ENCODE measurements at regions not wholly inside any gene's neighbourhood (a gene's known extent, or its start where the extent isn't known, plus 50 kb on each side); places are given as distances from the start of the nearest gene placed in this dataset.

DNA sequence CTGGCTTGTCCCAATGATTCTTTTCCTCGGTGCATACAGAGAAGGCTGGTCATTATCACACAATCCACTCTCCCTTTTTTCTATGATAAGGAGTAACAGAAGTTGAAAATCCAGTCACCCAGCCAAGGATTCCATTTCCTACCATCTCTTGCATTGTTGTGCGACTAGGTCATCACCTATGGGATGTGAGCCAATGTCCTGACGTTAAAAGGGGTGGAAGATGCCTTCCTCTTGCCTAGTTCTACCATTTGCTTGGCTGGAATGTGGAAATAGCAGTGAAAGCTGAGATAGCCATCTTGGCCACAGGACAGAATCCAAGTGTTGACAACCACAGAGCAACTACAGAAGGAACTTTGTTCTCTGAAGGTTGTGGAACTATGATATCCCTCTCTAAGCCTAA is 132.2 kb upstream of the KIT start:
- Histone ChIP-seq H2AFZ (ENCODE audit: insufficient read depth, low read depth, low read length, poor library complexity, severe bottlenecking) (no peak overlapping the region), H3K36me3 (replicated peaks in 1 of 2; ENCODE audit: control extremely low read depth in 1 of 2, control insufficient read depth in 1 of 2, extremely low read depth in 1 of 2, insufficient read depth in 2 of 2, low read length in 1 of 2) (no peaks in the 10 kb centered on the region), H3K27me3 (replicated peaks in 1 of 4; ENCODE audit: control extremely low read depth in 1 of 4, control insufficient read depth in 3 of 4, insufficient read depth in 4 of 4, low read length in 3 of 4) (peaks cover 0 to 3% (median 1%) of the 10 kb centered on the region in 4 experiments), H4K20me1 (ENCODE audit: control insufficient read depth, insufficient read depth, low read length, poor library complexity, severe bottlenecking) (no peaks in the 10 kb centered on the region), H3K4me2 (replicated peaks; ENCODE audit: low read depth, low read length, poor library complexity, severe bottlenecking) (no peak overlapping the region), H3K4me3 (ENCODE audit: control extremely low read depth in 1 of 5, extremely low read depth in 1 of 5, insufficient read depth in 1 of 5, low read depth in 2 of 5, low read length in 4 of 5) (no peak overlapping the region), H3K4me1 (ENCODE audit: control insufficient read depth in 2 of 2, insufficient read depth in 2 of 2, low read length in 2 of 2) (no peaks in the 10 kb centered on the region), H3K9me3 (ENCODE audit: control extremely low read depth in 1 of 3, control insufficient read depth in 2 of 3, insufficient read depth in 1 of 3, low read length in 2 of 3) (peaks cover 0 to 1% (median 0%) of the 10 kb centered on the region in 3 donors), H3K79me2 (ENCODE audit: control insufficient read depth, insufficient read depth, low read length) (no peaks in the 10 kb centered on the region), H3K9ac (ENCODE audit: low read length) (no peak overlapping the region), H3K27ac (ENCODE audit: low read length in 2 of 2) (no peak overlapping the region)
- no peaks in the 10 kb centered on the region for H3K27me3 Mint-ChIP-seq
- DNase-seq (no peak), ATAC-seq (ENCODE audit: low read depth) (no peak)
- intact Hi-C loops (cut with micrococcal nuclease): no loop called here
- TF ChIP-seq EZH2 (IDR thresholded peaks at IDR 0.05; ENCODE audit: borderline replicate concordance, insufficient read depth, low read depth, low read length, poor library complexity, severe bottlenecking): no peak
- TF ChIP-seq, protein P1, sequence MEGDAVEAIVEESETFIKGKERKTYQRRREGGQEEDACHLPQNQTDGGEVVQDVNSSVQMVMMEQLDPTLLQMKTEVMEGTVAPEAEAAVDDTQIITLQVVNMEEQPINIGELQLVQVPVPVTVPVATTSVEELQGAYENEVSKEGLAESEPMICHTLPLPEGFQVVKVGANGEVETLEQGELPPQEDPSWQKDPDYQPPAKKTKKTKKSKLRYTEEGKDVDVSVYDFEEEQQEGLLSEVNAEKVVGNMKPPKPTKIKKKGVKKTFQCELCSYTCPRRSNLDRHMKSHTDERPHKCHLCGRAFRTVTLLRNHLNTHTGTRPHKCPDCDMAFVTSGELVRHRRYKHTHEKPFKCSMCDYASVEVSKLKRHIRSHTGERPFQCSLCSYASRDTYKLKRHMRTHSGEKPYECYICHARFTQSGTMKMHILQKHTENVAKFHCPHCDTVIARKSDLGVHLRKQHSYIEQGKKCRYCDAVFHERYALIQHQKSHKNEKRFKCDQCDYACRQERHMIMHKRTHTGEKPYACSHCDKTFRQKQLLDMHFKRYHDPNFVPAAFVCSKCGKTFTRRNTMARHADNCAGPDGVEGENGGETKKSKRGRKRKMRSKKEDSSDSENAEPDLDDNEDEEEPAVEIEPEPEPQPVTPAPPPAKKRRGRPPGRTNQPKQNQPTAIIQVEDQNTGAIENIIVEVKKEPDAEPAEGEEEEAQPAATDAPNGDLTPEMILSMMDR (IDR thresholded peaks at IDR 0.05): no peak
- POLR2A ChIA-PET: no interaction called here
- H3K4me1 Mint-ChIP-seq: no peaks in the 10 kb centered on the region
- no peak overlapping the region for H3K4me3 Mint-ChIP-seq
- WGBS (ENCODE audit: insufficient coverage): no CpG with 5 or more reads among the region's 3 CpGs
- H3K27ac Mint-ChIP-seq: no peak overlapping the region
- no peaks in the 10 kb centered on the region for H3K9me3 Mint-ChIP-seq (ENCODE audit: insufficient read depth)
- CTCF ChIA-PET: no interaction called here

DNA sequence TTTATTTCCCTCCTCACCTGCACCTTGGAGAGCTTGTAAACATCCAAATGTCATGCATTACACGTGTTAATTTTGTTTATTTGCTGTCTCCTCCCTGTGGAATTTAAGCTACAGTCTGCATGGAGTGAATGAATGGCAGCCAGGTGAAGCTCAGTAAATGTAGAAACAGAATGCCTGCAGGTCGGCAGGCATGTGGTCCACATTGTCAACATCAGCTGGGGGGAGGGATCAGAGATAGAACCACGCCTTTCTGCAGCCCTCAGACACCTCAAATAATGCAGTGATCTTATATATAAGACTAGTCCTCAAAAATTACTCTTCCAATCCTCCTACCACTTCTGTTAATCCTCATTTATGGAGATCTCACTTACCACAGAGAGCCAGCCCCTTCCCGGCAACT is 131.2 kb upstream of the KIT start:
- ChIA-PET POLR2A (no interaction called here), CTCF (no interaction called here)
- Mint-ChIP-seq H3K9me3 (ENCODE audit: insufficient read depth) (no peaks in the 10 kb centered on the region), H3K4me1 (no peaks in the 10 kb centered on the region), H3K27me3 (no peaks in the 10 kb centered on the region), H3K4me3 (no peak overlapping the region), H3K27ac (no peak overlapping the region)
- Histone ChIP-seq H4K20me1 (ENCODE audit: control insufficient read depth, insufficient read depth, low read length, poor library complexity, severe bottlenecking) (no peaks in the 10 kb centered on the region), H3K79me2 (ENCODE audit: control insufficient read depth, insufficient read depth, low read length) (no peaks in the 10 kb centered on the region), H3K9me3 (ENCODE audit: control extremely low read depth in 1 of 3, control insufficient read depth in 2 of 3, insufficient read depth in 1 of 3, low read length in 2 of 3) (no peaks in the 10 kb centered on the region), H2AFZ (ENCODE audit: insufficient read depth, low read depth, low read length, poor library complexity, severe bottlenecking) (no peak overlapping the region), H3K36me3 (replicated peaks in 1 of 2; ENCODE audit: control extremely low read depth in 1 of 2, control insufficient read depth in 1 of 2, extremely low read depth in 1 of 2, insufficient read depth in 2 of 2, low read length in 1 of 2) (no peaks in the 10 kb centered on the region), H3K4me3 (ENCODE audit: control extremely low read depth in 1 of 5, extremely low read depth in 1 of 5, insufficient read depth in 1 of 5, low read depth in 2 of 5, low read length in 4 of 5) (no peak overlapping the region), H3K9ac (ENCODE audit: low read length) (no peak overlapping the region), H3K27ac (ENCODE audit: low read length in 2 of 2) (no peak overlapping the region), H3K4me1 (ENCODE audit: control insufficient read depth in 2 of 2, insufficient read depth in 2 of 2, low read length in 2 of 2) (no peaks in the 10 kb centered on the region), H3K27me3 (replicated peaks in 1 of 4; ENCODE audit: control extremely low read depth in 1 of 4, control insufficient read depth in 3 of 4, insufficient read depth in 4 of 4, low read length in 3 of 4) (peaks cover 0 to 3% (median 1%) of the 10 kb centered on the region in 4 experiments), H3K4me2 (replicated peaks; ENCODE audit: low read depth, low read length, poor library complexity, severe bottlenecking) (no peak overlapping the region)
- TF ChIP-seq, protein P1 (IDR thresholded peaks at IDR 0.05): no peak
- TF ChIP-seq EZH2 (IDR thresholded peaks at IDR 0.05; ENCODE audit: borderline replicate concordance, insufficient read depth, low read depth, low read length, poor library complexity, severe bottlenecking): no peak
- DNase-seq: no peak
- intact Hi-C loops (cut with micrococcal nuclease): no loop called here
- no peak for ATAC-seq (ENCODE audit: low read depth)
- no CpG with 5 or more reads among the region's 4 CpGs for WGBS (ENCODE audit: insufficient coverage)

Measured in B cell (primary cell).